Caco-2 (cell line): ENCODE measurements at regions not wholly inside any gene's neighbourhood (a gene's known extent, or its start where the extent isn't known, plus 50 kb on each side); places are given as distances from the start of the nearest gene placed in this dataset.

Source experiments
- BruUV-seq: library from RNA; stranded (reverse); fragments of 400-500 nt; replicated peaks from 2 replicates; lab custom pipeline; 2021; lab: Mats Ljungman, UMichigan
- CTCF ChIA-PET: fragments of 300-600 bp; sonication (Branson Sonifier 250); formaldehyde crosslinking; loops from one replicate; lab custom pipeline; 2022; ENCODE audit warnings: antibody characterized with exemption; lab: Charles Lee
- POLR2A ChIA-PET: fragments of 300-600 bp; sonication (Branson Sonifier 250); formaldehyde crosslinking; loops from one replicate; lab custom pipeline; 2022; ENCODE audit warnings: antibody characterized with exemption; lab: Charles Lee
- DNase-seq, 2 experiments: peaks; one replicate each; pipeline versions ENCODE4 v3.0.0 to v3.0.0-alpha.2; 2020 to 2022
- H3K27me3 ChIP-seq: replicated peaks from 2 replicates; pipeline ENCODE4 v1.6.0; 2011; ENCODE audit warnings: low read length; ENCODE audit not compliant: control insufficient read depth, insufficient read depth
- H3K36me3 ChIP-seq: 2 replicates; pipeline ENCODE4 v1.5.1; 2011; ENCODE audit warnings: low read length; ENCODE audit not compliant: control insufficient read depth, insufficient read depth
- H3K4me1 ChIP-seq: fragments of 250-450 bp; sonication (Bioruptor Pico); 2 replicates; pipeline ENCODE4 v1.5.1; 2020; ENCODE audit warnings: mild to moderate bottlenecking
- H3K4me3 ChIP-seq: 2 replicates; pipeline ENCODE4 v1.5.1; 2011; ENCODE audit warnings: low read depth, mild to moderate bottlenecking, control low read depth, low read length
- H3K9me3 ChIP-seq: fragments of 250-450 bp; sonication (Bioruptor Pico); 2 replicates; pipeline ENCODE4 v1.5.1; 2020; ENCODE audit warnings: mild to moderate bottlenecking, moderate library complexity
- H3K27ac Mint-ChIP-seq: one replicate; pipeline ENCODE4 v1.8.0; 2022; ENCODE audit warnings: mixed read lengths; ENCODE audit not compliant: unreplicated experiment
- H3K27me3 Mint-ChIP-seq: one replicate; pipeline ENCODE4 v1.8.0; 2022; ENCODE audit warnings: mixed read lengths; ENCODE audit not compliant: insufficient read depth, unreplicated experiment
- H3K36me3 Mint-ChIP-seq: one replicate; pipeline ENCODE4 v1.8.0; 2022; ENCODE audit warnings: mild to moderate bottlenecking, mixed read lengths; ENCODE audit not compliant: insufficient read depth, unreplicated experiment
- H3K4me1 Mint-ChIP-seq: one replicate; pipeline ENCODE4 v1.8.0; 2022; ENCODE audit warnings: low read depth, mixed read lengths; ENCODE audit not compliant: unreplicated experiment
- H3K4me3 Mint-ChIP-seq: one replicate; pipeline ENCODE4 v1.8.0; 2022; ENCODE audit warnings: mild to moderate bottlenecking, moderate library complexity, mixed read lengths; ENCODE audit not compliant: unreplicated experiment
- H3K9me3 Mint-ChIP-seq: one replicate; pipeline ENCODE4 v1.8.0; 2022; ENCODE audit warnings: mixed read lengths; ENCODE audit not compliant: unreplicated experiment
- intact Hi-C: fragments of 100-400 bp; cut with micrococcal nuclease; formaldehyde crosslinking; loops from one replicate; pipeline ENCODE4 v1.10.0; 2022; ENCODE audit not compliant: unreplicated experiment
- TF ChIP-seq, protein P1 (sequence below), 2 experiments: fragments of 200-600 bp in 1 of 2; IDR thresholded peaks; 1 replicate in 1 of 2; 2 replicates in 1 of 2; pipeline versions ENCODE4 v1.5.1 to v1.8.0; 2011 to 2022; ENCODE audit warnings: antibody characterized with exemption in 1 of 2, control low read depth in 1 of 2, inconsistent platforms in 1 of 2, low read depth in 1 of 2, low read length in 1 of 2, mild to moderate bottlenecking in 1 of 2, moderate library complexity in 1 of 2; ENCODE audit not compliant: insufficient read depth in 1 of 2, severe bottlenecking in 1 of 2, unreplicated experiment in 1 of 2

DNA sequence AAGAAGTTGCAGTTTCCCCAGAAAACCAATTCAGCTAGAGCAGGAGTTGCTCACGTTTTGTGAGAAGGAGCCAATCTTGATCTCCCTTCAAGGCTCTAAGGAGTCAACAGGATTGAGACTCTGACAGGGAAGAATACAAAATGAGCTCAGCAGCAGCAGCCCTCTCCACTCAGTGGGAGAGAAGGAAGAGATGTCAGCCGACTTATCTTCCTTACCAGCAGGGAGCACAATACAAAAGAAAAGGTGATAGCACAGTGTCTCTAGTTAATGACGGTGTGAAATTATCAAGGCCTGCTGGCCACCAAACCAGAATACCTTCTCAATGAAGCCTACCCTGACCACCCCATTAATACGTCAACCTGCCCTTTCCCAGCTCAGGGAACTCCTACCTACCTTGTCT lies 223.6 kb upstream of the TMPO start:
- H3K4me1 ChIP-seq, result no peaks in the 10 kb centered on the region
- no peaks in the 10 kb centered on the region for H3K9me3 Mint-ChIP-seq
- ChIA-PET CTCF (no interaction called here), POLR2A (no interaction called here)
- H3K36me3 ChIP-seq, result no peaks in the 10 kb centered on the region
- H3K4me1 Mint-ChIP-seq, result no peaks in the 10 kb centered on the region
- no peak overlapping the region for H3K27ac Mint-ChIP-seq
- intact Hi-C loops, result loop anchor here (5.0 kb wide), 1 partner anchor 80 kb away; no protein-coding TSS in a partner anchor
- H3K36me3 Mint-ChIP-seq, result no peaks in the 10 kb centered on the region
- no peaks in the 10 kb centered on the region for H3K27me3 ChIP-seq
- no peak overlapping the region for H3K4me3 ChIP-seq
- H3K9me3 ChIP-seq, result no peaks in the 10 kb centered on the region; the same call in 1 of the 2 replicates
- no peak overlapping the region for H3K4me3 Mint-ChIP-seq
- peaks cover 10% of the 10 kb centered on the region for H3K27me3 Mint-ChIP-seq
- TF ChIP-seq, protein P1, sequence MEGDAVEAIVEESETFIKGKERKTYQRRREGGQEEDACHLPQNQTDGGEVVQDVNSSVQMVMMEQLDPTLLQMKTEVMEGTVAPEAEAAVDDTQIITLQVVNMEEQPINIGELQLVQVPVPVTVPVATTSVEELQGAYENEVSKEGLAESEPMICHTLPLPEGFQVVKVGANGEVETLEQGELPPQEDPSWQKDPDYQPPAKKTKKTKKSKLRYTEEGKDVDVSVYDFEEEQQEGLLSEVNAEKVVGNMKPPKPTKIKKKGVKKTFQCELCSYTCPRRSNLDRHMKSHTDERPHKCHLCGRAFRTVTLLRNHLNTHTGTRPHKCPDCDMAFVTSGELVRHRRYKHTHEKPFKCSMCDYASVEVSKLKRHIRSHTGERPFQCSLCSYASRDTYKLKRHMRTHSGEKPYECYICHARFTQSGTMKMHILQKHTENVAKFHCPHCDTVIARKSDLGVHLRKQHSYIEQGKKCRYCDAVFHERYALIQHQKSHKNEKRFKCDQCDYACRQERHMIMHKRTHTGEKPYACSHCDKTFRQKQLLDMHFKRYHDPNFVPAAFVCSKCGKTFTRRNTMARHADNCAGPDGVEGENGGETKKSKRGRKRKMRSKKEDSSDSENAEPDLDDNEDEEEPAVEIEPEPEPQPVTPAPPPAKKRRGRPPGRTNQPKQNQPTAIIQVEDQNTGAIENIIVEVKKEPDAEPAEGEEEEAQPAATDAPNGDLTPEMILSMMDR (IDR thresholded peaks at IDR 0.05; ENCODE audit: insufficient read depth in 1 of 2, low read depth in 1 of 2, low read length in 1 of 2, severe bottlenecking in 1 of 2, unreplicated experiment in 1 of 2), result no peak
- no TSS peak for BruUV-seq
- no peak for DNase-seq

DNA sequence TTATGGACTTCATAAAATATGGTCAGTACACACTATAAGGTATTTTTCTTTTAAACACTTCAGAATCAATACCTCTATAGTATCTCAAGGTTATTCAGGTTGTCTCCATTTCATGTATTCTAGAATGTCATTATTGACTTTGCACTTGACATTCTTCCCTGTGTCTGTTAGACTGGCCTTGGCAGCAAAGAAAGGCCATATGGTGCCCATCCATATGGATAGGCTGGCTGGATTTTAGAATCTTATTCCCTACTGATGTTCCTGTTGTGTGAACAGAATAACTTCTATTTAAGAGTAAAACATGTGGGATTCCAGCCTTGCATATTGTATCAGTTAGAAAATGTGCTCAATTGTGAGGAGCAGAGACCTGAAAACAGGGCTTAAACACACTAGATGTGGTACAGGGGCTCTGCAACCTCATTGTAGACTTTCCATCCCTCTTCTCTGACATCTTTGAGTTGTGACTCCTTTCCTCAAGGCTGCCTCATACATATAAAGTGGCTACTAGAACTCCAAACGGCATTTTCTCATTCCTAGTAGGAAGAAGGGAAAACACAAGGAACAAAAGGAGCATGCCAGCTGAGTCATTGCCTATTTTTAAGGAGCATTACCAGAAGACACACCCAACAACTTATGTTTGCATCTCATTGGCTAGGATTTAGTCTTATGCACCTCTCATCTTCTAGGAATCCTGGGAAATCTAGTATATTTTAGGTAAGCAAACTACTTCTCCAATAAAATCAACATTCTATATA lies 221.2 kb upstream of the TMPO start:
- no peak overlapping the region for H3K4me3 Mint-ChIP-seq
- TF ChIP-seq, protein P1 (IDR thresholded peaks at IDR 0.05; ENCODE audit: insufficient read depth in 1 of 2, low read depth in 1 of 2, low read length in 1 of 2, severe bottlenecking in 1 of 2, unreplicated experiment in 1 of 2), result no peak
- Histone ChIP-seq H3K4me3 (no peak overlapping the region), H3K36me3 (no peaks in the 10 kb centered on the region), H3K4me1 (no peaks in the 10 kb centered on the region), H3K27me3 (no peaks in the 10 kb centered on the region), H3K9me3 (no peaks in the 10 kb centered on the region)
- H3K27ac Mint-ChIP-seq, result no peak overlapping the region
- no peaks in the 10 kb centered on the region for H3K4me1 Mint-ChIP-seq
- POLR2A ChIA-PET, result no interaction called here
- no peaks in the 10 kb centered on the region for H3K9me3 Mint-ChIP-seq
- DNase-seq, result no peak
- intact Hi-C loops, result loop anchor here (5.0 kb wide), 1 partner anchor 78 kb away; no protein-coding TSS in a partner anchor
- peaks cover 10% of the 10 kb centered on the region for H3K27me3 Mint-ChIP-seq
- CTCF ChIA-PET, result no interaction called here
- no peaks in the 10 kb centered on the region for H3K36me3 Mint-ChIP-seq
- BruUV-seq, result no TSS peak

DNA sequence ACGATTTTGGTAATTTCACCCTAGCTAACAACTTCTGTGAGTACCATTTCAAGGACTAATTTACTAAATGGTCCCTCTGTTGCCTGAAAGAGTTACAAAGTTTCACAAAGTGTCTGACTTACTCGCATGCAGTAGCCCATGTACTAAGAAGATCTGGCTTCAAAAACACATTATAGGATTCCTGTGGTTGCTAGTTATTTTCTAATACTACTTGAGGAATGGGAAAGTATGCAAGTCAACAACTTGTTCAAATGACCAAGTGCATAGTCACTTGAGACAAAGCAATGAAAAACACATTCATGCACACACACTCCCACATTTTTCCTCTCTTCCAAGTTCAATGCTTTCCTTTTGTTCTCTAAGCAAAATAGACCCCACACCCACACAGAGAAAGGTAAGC lies 219.7 kb upstream of the TMPO start:
- Histone ChIP-seq H3K9me3 (no peaks in the 10 kb centered on the region), H3K4me3 (no peak overlapping the region), H3K4me1 (no peaks in the 10 kb centered on the region), H3K36me3 (no peaks in the 10 kb centered on the region), H3K27me3 (no peaks in the 10 kb centered on the region)
- Mint-ChIP-seq H3K27ac (no peak overlapping the region), H3K4me1 (no peaks in the 10 kb centered on the region), H3K27me3 (peaks cover 7% of the 10 kb centered on the region), H3K4me3 (no peak overlapping the region), H3K9me3 (no peaks in the 10 kb centered on the region), H3K36me3 (no peaks in the 10 kb centered on the region)
- ChIA-PET CTCF (interaction anchor here (0.6 kb wide), 1 partner anchor 77 kb away, joined by 4 read pairs; no protein-coding TSS in a partner anchor), POLR2A (no interaction called here)
- no TSS peak for BruUV-seq
- no peak for DNase-seq
- TF ChIP-seq, protein P1 (IDR thresholded peaks at IDR 0.05; ENCODE audit: insufficient read depth in 1 of 2, low read depth in 1 of 2, low read length in 1 of 2, severe bottlenecking in 1 of 2, unreplicated experiment in 1 of 2), result no peak
- intact Hi-C loops, result no loop called here
